GM23338 (cell line): ENCODE measurements at regions not wholly inside any gene's neighbourhood (a gene's known extent, or its start where the extent isn't known, plus 50 kb on each side); places are given as distances from the start of the nearest gene placed in this dataset.
"Not testable (repeated sequence)": the region's sequence is repeated elsewhere in the genome, so short reads cannot be mapped to it uniquely, and the experiment has no call there.

Experiments
- ATAC-seq: fragments of 200-7000 bp; cut with Tn5 transposase; 3 replicates; pipeline ENCODE4 v1.9.1; 2020
- DNase-seq: peaks from one replicate; pipeline ENCODE4 v3.0.0-alpha.2; 2015; ENCODE audit warnings: low spot score
- H2AFZ ChIP-seq: fragments of 200-600 bp; sonication (generic); 2 replicates; pipeline ENCODE4 v1.8.0; 2016; ENCODE audit warnings: antibody characterized with exemption, mild to moderate bottlenecking, moderate library complexity
- H3F3A ChIP-seq: fragments of 200-600 bp; sonication (generic); replicated peaks from 2 replicates; pipeline ENCODE4 v1.8.0; 2017; ENCODE audit warnings: antibody characterized with exemption, mixed run types, low read depth
- H3K27ac ChIP-seq: fragments of 200-600 bp; sonication (generic); 2 replicates; pipeline ENCODE4 v1.6.1; 2016; ENCODE audit warnings: low read depth
- H3K27me3 ChIP-seq: fragments of 200-600 bp; sonication (generic); 2 replicates; pipeline ENCODE4 v1.8.0; 2016; ENCODE audit warnings: mild to moderate bottlenecking, mixed run types, moderate library complexity; ENCODE audit not compliant: insufficient read depth
- H3K36me3 ChIP-seq: fragments of 200-600 bp; sonication (generic); 2 replicates; pipeline ENCODE4 v1.8.0; 2016; ENCODE audit warnings: mild to moderate bottlenecking; ENCODE audit not compliant: insufficient read depth
- H3K4me1 ChIP-seq: fragments of 200-600 bp; sonication (generic); 2 replicates; pipeline ENCODE4 v1.8.0; 2016; ENCODE audit warnings: mild to moderate bottlenecking, moderate library complexity; ENCODE audit not compliant: insufficient read depth
- H3K4me2 ChIP-seq: fragments of 200-600 bp; sonication (generic); 2 replicates; pipeline ENCODE4 v1.7.1; 2017; ENCODE audit warnings: mixed run types
- H3K4me3 ChIP-seq: fragments of 200-600 bp; sonication (generic); 2 replicates; pipeline ENCODE4 v1.6.1; 2016; ENCODE audit warnings: mixed run types
- H3K79me2 ChIP-seq: fragments of 200-600 bp; sonication (generic); replicated peaks from 2 replicates; pipeline ENCODE4 v1.8.0; 2017; ENCODE audit warnings: mild to moderate bottlenecking; ENCODE audit not compliant: insufficient read depth
- H3K9me2 ChIP-seq: fragments of 200-600 bp; sonication (generic); 2 replicates; pipeline ENCODE4 v1.8.0; 2017; ENCODE audit not compliant: insufficient read depth
- H4K20me1 ChIP-seq: fragments of 200-600 bp; sonication (generic); replicated peaks from 2 replicates; pipeline ENCODE4 v1.8.0; 2017; ENCODE audit warnings: mild to moderate bottlenecking; ENCODE audit not compliant: insufficient read depth
- H3K27ac Mint-ChIP-seq: 2 replicates; pipeline ENCODE4 v1.8.0; 2020; ENCODE audit warnings: inconsistent platforms, mild to moderate bottlenecking, moderate library complexity, mixed read lengths
- H3K27me3 Mint-ChIP-seq: 3 replicates; pipeline ENCODE4 v1.8.0; 2022; ENCODE audit warnings: low read depth, mild to moderate bottlenecking, moderate library complexity, mixed read lengths, inconsistent platforms; ENCODE audit not compliant: insufficient read depth, poor library complexity
- H3K36me3 Mint-ChIP-seq: 3 replicates; pipeline ENCODE4 v1.8.0; 2021; ENCODE audit warnings: low read depth, mild to moderate bottlenecking, inconsistent platforms, moderate library complexity, mixed read lengths
- H3K4me1 Mint-ChIP-seq: 3 replicates; pipeline ENCODE4 v1.8.0; 2020; ENCODE audit warnings: mild to moderate bottlenecking, inconsistent platforms, mixed read lengths
- H3K4me3 Mint-ChIP-seq: 3 replicates; pipeline ENCODE4 v1.8.0; 2021; ENCODE audit warnings: moderate library complexity, mild to moderate bottlenecking, inconsistent platforms, mixed read lengths
- H3K9me3 Mint-ChIP-seq: 3 replicates; pipeline ENCODE4 v1.8.0; 2020; ENCODE audit warnings: moderate library complexity, mild to moderate bottlenecking, inconsistent platforms, mixed read lengths
- CREB1 ChIP-seq: fragments of 250-450 bp; sonication (Bioruptor Pico); IDR thresholded peaks from 2 replicates; pipeline ENCODE4 v1.5.0; 2020; ENCODE audit warnings: low read depth, mild to moderate bottlenecking, moderate library complexity
- ETS1 ChIP-seq: IDR thresholded peaks from 2 replicates; pipeline ENCODE4 v1.6.1; 2016; ENCODE audit warnings: antibody characterized with exemption
- EZH2phosphoT487 ChIP-seq: fragments of 200-600 bp; sonication (generic); IDR thresholded peaks from one replicate; pipeline ENCODE4 v1.8.1; 2018; ENCODE audit warnings: antibody characterized with exemption; ENCODE audit not compliant: unreplicated experiment
- JUNB ChIP-seq: IDR thresholded peaks from one replicate; pipeline ENCODE4 v1.6.1; 2016; ENCODE audit warnings: antibody characterized with exemption; ENCODE audit not compliant: unreplicated experiment
- NANOG ChIP-seq: IDR thresholded peaks from 2 replicates; pipeline ENCODE4 v1.6.1; 2016; ENCODE audit warnings: antibody characterized with exemption, borderline replicate concordance
- POLR2AphosphoS5 ChIP-seq: IDR thresholded peaks from 2 replicates; pipeline ENCODE4 v1.6.1; 2016; ENCODE audit warnings: antibody characterized with exemption, low read depth
- REST ChIP-seq: IDR thresholded peaks from one replicate; pipeline ENCODE4 v1.6.1; 2018; ENCODE audit warnings: antibody characterized with exemption; ENCODE audit not compliant: unreplicated experiment
- STAT1 ChIP-seq: IDR thresholded peaks from one replicate; pipeline ENCODE4 v1.6.1; 2016; ENCODE audit warnings: antibody characterized with exemption; ENCODE audit not compliant: unreplicated experiment
- ZNF114 ChIP-seq: fragments of 250-450 bp; sonication (Bioruptor Pico); IDR thresholded peaks from 2 replicates; pipeline ENCODE4 v1.5.0; 2020; ENCODE audit warnings: mild to moderate bottlenecking, moderate library complexity

GRCh38 chr5:25662610-25663009 is 1017.8 kb upstream of the CDH10 start (continued):
- TF ChIP-seq CREB1 (CRISPR knock-in tag) (no peak), STAT1 (no peak), REST (no peak), JUNB (no peak), POLR2AphosphoS5 (no peak)

- not testable (repeated sequence) for H3K27me3 Mint-ChIP-seq, H3K9me2 ChIP-seq, H3K4me1 ChIP-seq, DNase-seq, H3K4me3 Mint-ChIP-seq, H3K27ac Mint-ChIP-seq, H3K36me3 ChIP-seq, H4K20me1 ChIP-seq, H3F3A ChIP-seq, ATAC-seq, H3K4me3 ChIP-seq, H3K27me3 ChIP-seq, H3K4me2 ChIP-seq, H3K27ac ChIP-seq, H3K79me2 ChIP-seq, H3K4me1 Mint-ChIP-seq, H2AFZ ChIP-seq
- Mint-ChIP-seq H3K9me3 (peaks cover 38% of the 10 kb centered on the region), H3K36me3 (peaks cover 17% of the 10 kb centered on the region)
These were observed 1005.5 kb upstream of the CDH10 start for GRCh38 chr5:25650316-25650715.

GRCh38 chr5:25649628-25650265 is 1005.0 kb upstream of the CDH10 start:
- Histone ChIP-seq H3K27ac (no peak overlapping the region), H2AFZ (no peak overlapping the region), H3K4me2 (no peak overlapping the region), H3F3A (no peaks in the 10 kb centered on the region), H3K4me3 (no peak overlapping the region), H4K20me1 (no peaks in the 10 kb centered on the region), H3K27me3 (no peaks in the 10 kb centered on the region), H3K4me1 (no peaks in the 10 kb centered on the region), H3K79me2 (no peaks in the 10 kb centered on the region), H3K36me3 (no peaks in the 10 kb centered on the region), H3K9me2 (no peaks in the 10 kb centered on the region; the same call in 1 of the 2 replicates)
- H3K4me1 Mint-ChIP-seq = no peaks in the 10 kb centered on the region
- no peak overlapping the region for H3K27ac Mint-ChIP-seq
- no peak overlapping the region for H3K4me3 Mint-ChIP-seq
- H3K9me3 Mint-ChIP-seq = peaks cover 33% of the 10 kb centered on the region
- H3K36me3 Mint-ChIP-seq = peaks cover 13% of the 10 kb centered on the region
- DNase-seq (no peak), ATAC-seq (no peak)
- H3K27me3 Mint-ChIP-seq = peaks cover 2% of the 10 kb centered on the region
- TF ChIP-seq ETS1 = no peak
- no peak for TF ChIP-seq EZH2phosphoT487
- no peak for TF ChIP-seq NANOG
- TF ChIP-seq REST = no peak
- TF ChIP-seq ZNF114 (CRISPR knock-in tag) = no peak
